Activated T-cell treated with anti-CD3 and anti-CD28 coated beads for 48 hours (primary cell): ENCODE measurements at regions not wholly inside any gene's neighbourhood (a gene's known extent, or its start where the extent isn't known, plus 50 kb on each side); places are given as distances from the start of the nearest gene placed in this dataset.

ENCODE experiments used
- DNase-seq: peaks from one replicate; pipeline ENCODE4 v3.0.0-alpha.2; 2020; ENCODE audit warnings: low read depth

GRCh38 chr1:173400387-173400995 lies 76.6 kb upstream of the PRDX6 start:
- DNase-seq: no peak

- no peak for DNase-seq
These were observed 73.1 kb upstream of the PRDX6 start for GRCh38 chr1:173403996-173404395.

- DNase-seq: no peak
These were observed 71.9 kb upstream of the PRDX6 start for GRCh38 chr1:173405281-173405680.

DNA sequence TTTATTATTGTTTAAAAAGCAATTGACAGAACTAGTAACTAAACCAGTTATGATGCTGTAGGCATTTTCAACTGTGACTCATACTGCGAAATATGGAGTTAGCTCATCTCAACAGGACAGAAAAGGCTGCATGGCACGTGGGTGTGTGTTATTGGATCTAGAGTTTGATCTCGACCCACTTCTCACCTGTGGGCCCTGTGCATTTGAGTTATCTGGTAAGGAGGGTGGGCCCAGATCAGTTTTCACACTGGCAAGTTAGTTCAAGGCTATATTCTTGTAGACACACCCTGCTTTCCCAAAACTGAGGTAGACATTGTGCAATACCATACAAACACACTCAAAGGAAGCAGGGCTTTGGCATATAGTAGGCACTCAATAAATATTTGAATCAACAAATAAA lies 71.3 kb upstream of the PRDX6 start:
- DNase-seq: no peak

- no peak for DNase-seq
These were observed 70.3 kb upstream of the PRDX6 start for GRCh38 chr1:173406783-173407230.

GRCh38 chr1:173407846-173408245 lies 69.3 kb upstream of the PRDX6 start:
- DNase-seq: no peak

DNA sequence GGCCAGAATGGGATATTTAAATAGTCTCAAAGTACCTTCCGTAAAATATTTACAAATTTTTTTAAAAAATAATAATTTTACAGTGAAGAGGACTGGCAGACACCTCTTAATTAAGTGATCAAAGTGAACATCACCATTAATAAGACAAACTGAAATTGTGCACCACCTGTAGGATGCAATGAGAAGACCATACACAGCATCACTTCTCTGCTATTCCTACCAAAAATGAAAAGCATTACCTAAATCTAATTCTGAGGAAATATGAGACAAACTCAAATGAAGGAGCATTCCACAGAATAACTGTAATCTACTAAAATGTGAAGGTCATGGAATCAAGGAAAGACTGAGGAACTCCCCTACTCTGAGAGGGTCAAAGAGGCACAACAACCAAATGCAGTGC lies 68.2 kb upstream of the PRDX6 start:
- no peak for DNase-seq

- no peak for DNase-seq
These were observed 67.5 kb upstream of the PRDX6 start for GRCh38 chr1:173409613-173410012.

- no peak for DNase-seq
These were observed 66.9 kb upstream of the PRDX6 start for GRCh38 chr1:173410133-173410793.

- DNase-seq: no peak
These were observed 66.3 kb upstream of the PRDX6 start for GRCh38 chr1:173410794-173411236.

DNA sequence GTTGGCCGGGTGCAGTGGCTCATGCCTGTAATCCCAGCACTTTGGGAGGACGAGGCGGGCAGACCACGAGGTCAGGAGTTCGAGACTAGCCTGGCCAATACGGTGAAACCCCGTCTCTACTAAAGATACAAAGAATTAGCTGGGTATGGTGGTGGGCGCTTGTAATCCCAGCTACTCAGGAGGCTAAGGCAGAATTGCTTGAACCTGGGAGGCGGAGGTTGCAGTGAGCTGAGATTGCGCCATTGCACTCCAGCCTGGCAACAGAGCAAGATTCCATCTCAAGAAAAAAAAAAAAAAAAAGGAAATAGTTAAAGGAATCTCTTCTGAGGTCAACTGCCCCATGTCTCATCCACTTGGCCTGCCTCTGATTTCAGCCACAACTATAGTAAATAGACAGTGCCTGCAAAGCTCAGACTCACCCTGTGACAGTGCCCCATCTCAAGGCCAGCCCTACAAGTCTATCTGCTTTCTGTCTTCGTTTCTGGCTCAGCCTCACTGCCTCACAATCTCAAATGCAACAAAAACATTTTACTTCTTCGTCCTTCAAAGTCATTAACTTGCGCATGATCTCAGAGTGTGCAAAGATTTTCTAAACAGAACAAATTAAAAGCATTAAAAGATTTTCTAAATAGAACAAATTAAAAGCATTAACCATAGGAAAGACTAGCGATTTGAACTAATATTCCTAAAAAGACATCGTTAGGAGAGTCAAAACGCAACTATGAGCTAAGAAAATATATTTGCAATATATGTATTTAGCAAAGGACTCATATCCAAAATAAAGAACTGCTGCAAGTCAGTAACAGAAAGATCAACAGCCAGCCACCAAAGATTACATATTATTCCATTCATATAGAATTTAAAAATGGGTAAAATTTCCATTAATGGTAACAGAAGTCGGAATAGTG lies 65.0 kb upstream of the PRDX6 start:
- no peak for DNase-seq

DNA sequence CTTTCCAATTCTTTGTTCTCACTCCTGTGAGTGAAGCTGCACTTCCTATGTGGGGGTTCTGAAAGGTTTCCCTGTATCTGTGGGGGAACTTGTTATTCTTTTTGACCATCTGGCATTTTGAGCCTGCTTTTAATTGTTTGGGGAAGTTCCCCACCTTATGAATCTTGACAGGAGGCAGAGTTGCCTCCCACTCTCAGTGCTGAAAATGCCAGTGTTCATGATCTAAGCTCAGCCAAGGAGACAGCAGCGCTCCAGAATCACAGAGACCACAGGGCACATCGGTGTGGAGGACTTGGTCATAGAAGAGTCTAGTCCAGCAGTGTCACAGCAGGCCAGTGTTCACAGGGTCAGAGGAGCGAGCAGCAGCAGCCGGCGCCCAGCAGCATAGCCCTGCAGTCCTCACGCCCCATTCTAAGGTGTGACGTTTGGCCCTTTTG lies 63.8 kb upstream of the PRDX6 start:
- no peak for DNase-seq

DNA sequence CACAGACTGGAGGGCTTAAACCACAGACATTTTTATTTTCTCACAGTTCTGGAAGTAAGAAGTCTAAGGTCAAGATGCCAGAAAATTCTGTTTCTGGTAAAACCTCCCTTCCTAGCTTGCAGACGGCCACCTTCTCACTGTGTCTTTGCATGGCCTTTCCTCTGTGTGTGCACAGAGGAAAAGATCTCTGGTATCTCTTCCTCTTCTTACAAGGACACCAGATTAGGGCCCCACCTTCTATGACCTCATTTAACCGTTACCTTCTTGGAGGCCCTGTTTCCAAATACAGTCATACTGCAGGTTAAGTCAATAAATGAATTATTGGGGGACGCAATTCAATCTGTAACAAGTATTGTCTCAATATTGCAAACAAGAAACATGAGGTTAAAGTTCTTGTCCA lies 63.0 kb upstream of the PRDX6 start:
- DNase-seq: no peak

- no peak for DNase-seq
These were observed 62.5 kb upstream of the PRDX6 start for GRCh38 chr1:173414539-173415226.

DNA sequence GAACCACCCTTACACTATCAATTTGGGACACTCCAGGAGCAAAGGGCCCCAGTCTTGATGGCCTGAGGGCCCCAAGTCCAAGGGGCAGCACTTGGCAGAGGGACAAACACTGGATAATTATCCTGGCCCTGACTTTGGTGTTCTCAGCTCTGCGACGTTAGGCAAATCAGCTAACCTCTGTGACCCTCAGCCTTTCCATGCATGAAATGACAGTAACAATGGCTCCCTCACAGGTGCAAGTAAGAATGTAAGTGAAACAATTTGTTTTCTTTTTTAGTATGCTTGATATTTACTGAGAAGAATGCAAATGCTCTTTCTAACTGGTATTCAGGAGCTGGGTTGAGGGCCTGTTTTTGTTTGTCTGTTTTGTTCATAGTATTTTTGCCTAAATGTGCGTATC lies 61.6 kb upstream of the PRDX6 start:
- no peak for DNase-seq

GRCh38 chr1:173415905-173416450 lies 61.2 kb upstream of the PRDX6 start:
- DNase-seq: no peak

GRCh38 chr1:173417563-173417962 lies 59.6 kb upstream of the PRDX6 start:
- no peak for DNase-seq

GRCh38 chr1:173418107-173418985 lies 58.8 kb upstream of the PRDX6 start:
- DNase-seq: no peak

DNA sequence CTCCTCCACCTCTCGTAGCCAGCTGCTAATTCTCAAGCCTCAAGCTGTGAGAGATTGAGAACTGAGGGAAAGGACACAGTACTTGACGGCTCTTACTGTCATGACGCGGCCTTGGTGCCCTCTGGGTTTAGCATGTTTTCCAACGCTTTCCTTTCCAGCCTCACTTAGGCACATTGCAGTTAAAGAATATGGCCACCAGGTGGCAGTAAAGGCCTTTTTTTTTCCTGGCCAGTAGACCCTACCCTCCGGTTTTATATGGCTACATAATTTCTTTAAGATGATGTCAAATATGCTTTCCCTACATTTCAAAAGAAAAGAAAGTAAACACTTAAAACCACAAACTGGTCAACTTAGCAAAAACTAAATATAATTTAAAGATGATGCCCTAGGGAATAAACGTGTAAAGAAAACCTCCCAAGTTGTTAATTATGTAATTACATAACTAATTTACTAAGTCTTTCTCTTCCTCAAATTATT lies 56.8 kb upstream of the PRDX6 start:
- DNase-seq: peak; percentile 29

DNA sequence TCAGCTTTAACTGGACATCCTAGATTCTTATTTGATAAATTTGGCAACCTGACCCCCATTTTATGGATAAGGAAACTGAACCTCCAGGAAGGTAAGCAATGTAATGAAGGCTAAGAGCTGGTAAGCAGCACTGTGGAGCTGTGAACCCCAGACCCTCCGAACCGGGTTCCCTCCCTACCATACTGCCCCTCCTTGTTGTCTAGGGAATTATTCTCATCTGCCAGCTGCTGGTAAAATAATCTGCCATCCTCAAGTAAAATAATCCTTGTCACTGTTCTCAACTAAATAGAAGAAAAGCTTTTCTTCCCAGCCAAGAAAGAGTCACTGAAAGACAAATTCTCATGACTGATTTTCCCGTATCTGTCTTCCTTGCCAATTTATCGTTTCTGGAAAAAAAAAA lies 55.8 kb upstream of the PRDX6 start:
- DNase-seq: no peak

- DNase-seq: no peak
These were observed 55.3 kb upstream of the PRDX6 start for GRCh38 chr1:173421789-173422188.
